Amniotic stem cell (primary cell): ENCODE measurements at regions not wholly inside any gene's neighbourhood (a gene's known extent, or its start where the extent isn't known, plus 50 kb on each side); places are given as distances from the start of the nearest gene placed in this dataset.
"Not testable (repeated sequence)": the region's sequence is repeated elsewhere in the genome, so short reads cannot be mapped to it uniquely, and the experiment has no call there.

ENCODE experiments used
- DNase-seq: peaks from one replicate; lab custom pipeline; 2025; lab: John Stamatoyannopoulos, UW

- no peak for DNase-seq
Observed at GRCh38 chr3:87710511-87710910, 348.3 kb downstream of the CGGBP1 start.

GRCh38 chr3:87710028-87710427 is 348.8 kb downstream of the CGGBP1 start:
- no peak for DNase-seq

DNA sequence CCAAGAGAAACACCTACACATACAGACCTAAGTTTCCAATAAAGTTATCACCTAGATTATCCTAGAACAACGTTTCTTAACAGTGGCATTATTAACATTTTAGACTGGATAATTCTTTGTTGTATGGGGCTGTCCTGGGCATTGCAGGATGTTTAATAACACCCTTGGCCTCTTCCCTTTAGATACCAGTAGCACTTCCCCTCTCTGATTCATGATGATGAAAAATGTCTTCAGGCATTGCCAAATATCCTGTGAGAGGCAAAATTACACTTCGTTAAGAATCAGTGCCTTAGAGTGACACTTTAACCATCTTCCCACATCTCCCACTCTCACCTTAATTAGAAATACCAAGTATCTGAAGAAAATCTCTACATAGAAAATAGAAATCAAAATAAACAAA is 352.6 kb downstream of the CGGBP1 start:
- DNase-seq, result no peak

DNA sequence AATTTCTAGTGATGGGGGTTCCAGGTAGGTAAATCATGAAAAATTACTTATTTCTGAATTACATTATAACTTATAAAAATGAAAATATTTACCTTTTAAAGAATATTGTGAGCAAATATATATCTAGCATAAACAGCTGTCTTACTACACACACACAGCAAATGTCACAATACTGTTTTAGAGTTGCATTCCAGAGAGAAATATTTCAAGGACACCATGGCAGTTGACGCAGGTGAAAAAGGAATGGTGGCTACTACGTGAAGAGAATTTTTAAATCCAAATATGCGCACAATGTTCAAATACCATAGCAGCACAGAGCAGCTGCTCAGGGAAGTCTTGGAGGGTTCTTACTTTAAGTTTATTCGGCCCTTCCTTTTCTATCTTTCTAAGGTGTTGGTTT is 356.2 kb downstream of the CGGBP1 start:
- DNase-seq, result no peak

GRCh38 chr3:87696124-87697013 is 362.4 kb downstream of the CGGBP1 start:
- no peak for DNase-seq

DNA sequence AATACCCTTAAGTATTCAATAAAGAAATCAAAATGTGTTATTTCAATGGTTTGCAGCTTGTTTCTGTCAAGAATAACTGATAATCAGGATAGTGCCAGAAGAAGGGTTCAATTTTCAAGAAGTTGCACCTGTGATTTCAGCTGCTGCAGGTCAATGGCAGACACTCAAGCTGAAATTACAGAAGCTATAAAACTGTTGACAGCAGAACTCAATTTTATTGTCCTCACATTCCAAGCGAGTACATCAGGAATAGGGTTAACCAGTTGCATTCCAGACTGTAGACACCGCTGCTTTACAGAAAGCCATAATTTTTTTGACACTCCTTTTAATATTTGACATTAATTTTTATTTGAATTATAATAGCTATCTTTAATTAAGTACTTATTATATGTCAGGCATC is 364.1 kb downstream of the CGGBP1 start:
- DNase-seq, result no peak

DNA sequence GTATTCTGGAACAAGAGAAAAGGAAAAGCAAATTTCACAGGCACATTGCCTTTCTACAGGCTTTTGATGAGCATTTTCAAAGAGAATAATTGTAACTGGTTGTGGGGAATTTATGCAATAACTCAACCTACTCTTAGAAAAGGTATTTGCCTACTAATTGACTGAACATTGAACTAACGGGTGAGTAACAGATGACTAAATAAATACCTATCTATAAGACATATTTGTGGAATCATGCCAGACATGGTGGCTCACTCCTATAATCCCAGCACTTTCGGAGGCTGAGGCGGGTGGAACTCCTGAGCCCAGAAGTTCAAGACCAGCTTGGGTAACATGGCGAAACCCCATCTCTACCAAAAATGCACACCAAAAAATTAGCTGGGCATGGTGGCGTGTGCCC is 367.7 kb downstream of the CGGBP1 start:
- no peak for DNase-seq

- DNase-seq, result not testable (repeated sequence)
Observed at GRCh38 chr3:87678984-87679660, 379.7 kb downstream of the CGGBP1 start.

DNA sequence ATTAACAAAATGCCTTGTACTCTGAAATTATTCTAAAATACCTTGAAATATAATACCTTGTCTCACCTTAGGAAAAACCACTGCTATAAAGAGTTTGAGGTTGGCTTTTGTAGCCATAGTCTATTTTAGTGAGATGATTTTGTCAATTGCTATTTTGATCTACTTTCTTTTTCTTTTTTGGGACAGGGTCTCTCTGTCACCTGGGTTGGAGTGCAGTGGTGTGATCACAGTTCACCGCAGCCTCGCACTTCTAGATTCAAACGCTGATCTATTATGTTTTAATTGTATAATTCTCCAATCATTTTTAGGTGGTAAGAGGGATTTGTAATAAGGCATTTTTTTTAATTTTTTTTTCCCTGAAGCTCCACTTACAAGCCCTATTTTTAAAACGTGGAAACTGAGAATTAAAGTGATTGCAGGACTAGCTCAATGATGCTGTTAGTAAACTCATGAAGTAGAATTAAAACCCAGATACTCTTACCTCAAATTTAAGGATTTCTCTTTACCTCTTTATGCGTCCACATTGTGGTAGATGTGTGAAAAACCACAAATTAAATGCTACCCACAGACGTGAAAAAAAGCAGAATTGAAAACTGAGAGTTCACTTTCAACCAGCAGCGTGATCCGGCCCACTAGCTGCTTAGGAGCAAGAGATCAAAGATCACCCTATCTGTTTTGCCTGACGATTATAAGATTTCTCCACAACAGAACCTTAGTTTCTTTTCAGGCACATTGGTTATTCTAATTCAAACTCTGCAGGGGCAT is 384.2 kb downstream of the CGGBP1 start:
- DNase-seq, result no peak

DNA sequence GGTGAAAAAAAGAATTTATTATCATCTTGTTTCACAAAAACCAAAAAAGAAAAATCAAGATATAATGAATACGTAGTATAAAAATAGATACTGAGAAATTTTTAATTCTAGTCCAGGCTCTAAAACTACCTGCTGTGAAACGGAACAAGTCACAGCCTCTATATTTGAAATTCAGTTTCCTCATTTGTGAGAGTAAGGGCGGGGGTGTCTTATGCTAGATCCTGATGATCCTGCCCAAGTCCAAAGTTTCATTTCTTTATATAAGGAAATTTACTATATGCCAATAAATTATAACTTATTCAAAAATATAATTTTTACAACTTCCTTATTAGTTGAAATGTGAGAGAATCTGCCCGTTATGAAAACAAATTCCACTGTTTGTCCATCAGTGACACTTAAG is 385.7 kb downstream of the CGGBP1 start:
- no peak for DNase-seq

DNA sequence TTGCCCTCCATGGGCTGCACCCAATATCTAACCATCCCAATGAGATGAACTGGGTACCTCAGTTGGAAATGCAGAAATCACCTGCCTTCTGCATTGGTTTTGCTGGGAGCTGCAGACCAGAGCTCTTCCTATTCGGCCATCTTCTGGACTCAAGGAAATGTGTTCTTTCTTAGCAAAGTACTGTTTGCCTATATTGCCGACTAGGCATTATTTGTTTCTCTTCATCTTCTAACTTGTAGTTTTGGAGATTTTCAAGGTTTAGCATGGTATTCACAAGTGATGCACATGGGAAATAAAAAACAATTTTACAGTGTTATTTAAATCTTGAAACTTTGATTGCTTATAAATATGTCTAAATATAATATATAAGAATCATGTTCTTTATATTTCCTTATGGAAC is 377.8 kb upstream of the POU1F1 start:
- no peak for DNase-seq

DNA sequence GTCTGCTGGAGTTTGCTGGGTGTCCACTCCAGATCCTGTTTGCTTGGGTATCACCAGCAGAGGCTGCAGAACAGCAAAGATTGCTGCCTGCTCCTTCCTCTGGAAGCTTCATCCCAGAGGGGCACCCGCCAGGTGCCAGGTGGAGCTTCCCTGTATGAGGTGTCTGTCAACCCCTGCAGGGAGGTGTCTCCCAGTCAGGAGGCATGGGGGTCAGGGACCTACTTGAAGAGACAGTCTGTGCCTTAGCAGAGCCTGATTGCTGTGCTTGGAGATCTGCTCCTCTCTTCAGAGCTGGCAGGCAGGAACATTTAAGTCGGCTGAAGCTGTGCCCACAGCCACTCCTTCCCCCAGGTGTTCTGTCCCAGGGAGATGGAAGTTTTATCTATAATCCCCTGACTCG is 376.8 kb upstream of the POU1F1 start:
- DNase-seq, result not testable (repeated sequence)

GRCh38 chr3:87634426-87634825 is 358.0 kb upstream of the POU1F1 start:
- DNase-seq, result no peak

- DNase-seq, result no peak
Observed at GRCh38 chr3:87627316-87627715, 350.9 kb upstream of the POU1F1 start.

DNA sequence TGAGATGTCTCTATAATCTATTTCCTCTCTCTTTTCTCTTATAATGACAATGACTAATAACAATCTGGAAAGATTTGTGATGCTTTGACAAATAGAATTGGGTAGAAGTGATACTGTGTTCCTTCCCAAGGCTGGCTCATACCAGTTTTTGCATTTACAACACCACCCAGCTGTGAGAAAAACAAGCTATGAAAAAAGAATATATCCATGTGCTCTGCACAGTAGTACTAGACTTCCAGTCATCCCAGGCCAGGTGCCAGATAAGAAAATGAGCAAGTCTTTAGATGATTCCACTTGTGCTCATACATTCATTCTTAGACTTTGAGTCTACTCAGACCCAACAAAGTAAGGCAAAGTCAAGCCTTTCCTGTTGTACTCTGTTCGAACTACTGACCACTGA is 350.2 kb upstream of the POU1F1 start:
- DNase-seq, result no peak

DNA sequence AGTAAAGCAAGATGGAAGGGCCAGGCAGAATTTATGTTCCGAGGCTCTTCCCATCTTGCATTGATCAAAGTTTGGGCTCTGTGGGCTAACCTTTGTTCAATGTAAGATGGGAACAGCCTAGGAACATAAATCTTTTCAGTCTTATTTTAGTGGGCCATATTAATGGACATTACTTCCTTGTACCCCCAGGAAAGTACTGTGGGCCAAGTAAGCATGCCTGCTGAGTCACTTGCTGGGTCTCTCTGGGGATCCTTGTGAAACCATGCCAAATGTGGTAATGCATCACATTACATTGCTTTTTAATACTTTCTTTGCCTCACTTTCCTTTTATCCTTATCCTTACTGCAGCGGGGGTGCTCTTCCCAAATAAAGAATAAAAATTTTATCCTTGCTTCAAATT is 349.5 kb upstream of the POU1F1 start:
- no peak for DNase-seq

GRCh38 chr3:87624860-87625259 is 348.5 kb upstream of the POU1F1 start:
- DNase-seq, result no peak

DNA sequence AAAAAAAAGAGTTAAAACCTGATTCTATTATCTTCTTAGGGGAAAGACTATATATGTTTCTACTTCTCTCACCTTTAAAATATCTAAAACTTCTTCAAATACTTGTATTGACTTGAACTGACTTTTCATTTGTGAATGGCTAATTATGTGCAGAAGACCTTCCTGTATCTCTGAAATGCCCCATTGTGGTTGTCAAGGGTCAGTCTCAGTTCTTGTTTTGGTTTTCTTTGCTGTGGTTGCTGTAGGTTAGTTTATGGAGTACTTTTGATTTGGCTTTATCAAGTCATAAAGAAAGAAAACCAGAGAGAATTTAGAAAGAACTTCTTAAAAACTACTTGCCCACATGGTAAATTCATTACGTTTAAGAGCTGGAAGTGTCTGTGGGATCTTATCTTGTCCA is 345.3 kb upstream of the POU1F1 start:
- no peak for DNase-seq

GRCh38 chr3:87615506-87615905 is 339.1 kb upstream of the POU1F1 start:
- DNase-seq, result no peak

- no peak for DNase-seq
Observed at GRCh38 chr3:87614998-87615397, 338.6 kb upstream of the POU1F1 start.

DNA sequence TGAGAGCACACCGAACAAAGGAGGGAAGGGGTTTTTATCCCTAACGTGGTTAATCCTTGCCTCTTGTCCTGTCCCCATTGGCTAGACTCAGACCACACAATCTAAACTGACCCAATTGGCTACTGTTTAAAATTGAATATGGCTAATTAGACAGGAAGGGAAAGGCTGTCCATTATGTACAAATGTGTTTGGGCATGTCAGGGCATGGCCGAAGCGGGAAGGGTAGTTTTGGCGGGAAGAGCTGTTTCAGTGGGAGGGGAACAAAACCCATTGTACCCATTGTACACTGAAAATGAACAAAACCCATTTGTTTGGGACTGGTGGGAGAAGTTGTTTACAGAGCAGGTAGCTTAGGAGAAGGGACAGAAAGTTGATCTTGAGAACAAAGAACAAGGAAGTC is 330.9 kb upstream of the POU1F1 start:
- DNase-seq, result no peak

DNA sequence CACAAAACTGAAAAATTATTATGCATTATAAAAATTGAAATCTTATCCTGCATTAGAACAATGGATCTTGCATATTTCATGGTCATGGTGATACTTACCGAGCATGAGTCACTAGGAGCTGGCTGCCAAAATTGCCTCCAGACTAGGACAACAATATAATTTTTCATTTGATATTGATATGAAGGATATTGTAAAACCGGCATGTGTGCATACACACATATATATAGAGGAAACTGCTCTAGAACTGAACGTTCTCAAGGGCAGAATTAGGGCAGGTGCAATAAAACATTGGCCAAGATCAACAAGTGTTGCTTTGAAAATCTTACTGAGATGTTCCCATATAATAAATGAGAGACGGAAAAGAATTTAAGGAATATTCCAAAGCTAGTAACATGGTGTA is 319.4 kb upstream of the POU1F1 start:
- DNase-seq, result no peak

DNA sequence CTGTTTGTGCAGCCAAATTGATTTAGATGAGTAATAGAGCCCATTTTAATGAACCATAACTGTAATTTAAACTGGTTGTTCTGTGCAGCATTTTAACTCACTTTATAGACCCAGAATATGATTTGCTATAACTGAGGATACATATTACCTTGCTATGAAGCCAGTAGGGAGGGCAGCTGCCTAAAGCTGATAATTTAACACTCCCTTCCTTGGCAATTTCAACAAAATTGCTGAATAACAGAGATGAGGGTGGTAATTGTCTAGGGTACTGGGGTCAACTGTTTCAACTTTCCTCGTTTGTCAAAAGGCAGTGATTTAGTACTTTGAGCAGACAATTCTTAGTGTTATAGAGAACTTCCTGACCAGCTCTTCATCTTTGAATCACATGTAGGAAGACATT is 304.9 kb upstream of the POU1F1 start:
- no peak for DNase-seq
